ENCODE measurements at regions not wholly inside any gene's neighbourhood (a gene's known extent, or its start where the extent isn't known, plus 50 kb on each side); places are given as distances from the start of the nearest gene placed in this dataset.

- intact Hi-C loops (cut with micrococcal nuclease), result no loop called here
Observed at GRCh38 chr2:120974950-120975349, 239.3 kb downstream of the GLI2 start.

More at GRCh38 chr2:120974950-120975349, 239.3 kb downstream of the GLI2 start:
- H3K27ac ChIP-seq (ENCODE audit: insufficient read depth, low read depth, low read length), result no peak overlapping the region
- H3K9ac ChIP-seq (replicated peaks; ENCODE audit: extremely low read depth, insufficient read depth, low read length), result no peak overlapping the region
- H2AFZ ChIP-seq (ENCODE audit: low read depth, low read length), result no peak overlapping the region
- CTCF ChIA-PET, result no interaction called here
- no peak overlapping the region for H3K4me3 ChIP-seq (replicated peaks in 1 of 3; ENCODE audit: insufficient read depth in 1 of 3, low read depth in 1 of 3, low read length in 3 of 3)
- no peak for FAIRE-seq
- dilution Hi-C loops (cut with MboI; ENCODE audit: extremely low pct_ligation_motif_present, low sequenced_read_pairs), result no loop called here
- H3K27me3 ChIP-seq (ENCODE audit: control insufficient read depth in 2 of 2, insufficient read depth in 2 of 2, low read length in 2 of 2), result peaks cover 0 to 2% of the 10 kb centered on the region in 2 experiments
- H3K79me2 ChIP-seq (ENCODE audit: control insufficient read depth, insufficient read depth, low read length), result no peaks in the 10 kb centered on the region
- no peaks in the 10 kb centered on the region for H3K36me3 ChIP-seq (ENCODE audit: control insufficient read depth in 2 of 2, extremely low read depth in 1 of 2, insufficient read depth in 2 of 2, low read length in 2 of 2)
- no peak overlapping the region for H3K4me2 ChIP-seq (ENCODE audit: insufficient read depth, low read length)
- POLR2A ChIA-PET, result no interaction called here
- DNase-seq (ENCODE audit: low read depth, low spot score), result no peak
- no peaks in the 10 kb centered on the region for H4K20me1 ChIP-seq (replicated peaks; ENCODE audit: control insufficient read depth, extremely low read depth, insufficient read depth, low read length)
- no peaks in the 10 kb centered on the region for H3K9me1 ChIP-seq (replicated peaks; ENCODE audit: control insufficient read depth, extremely low read depth, insufficient read depth, low read length)
- no peaks in the 10 kb centered on the region for H3K9me3 ChIP-seq (replicated peaks; ENCODE audit: control insufficient read depth, insufficient read depth, low read length)
- TF ChIP-seq CTCF (IDR thresholded peaks at IDR 0.05; ENCODE audit: extremely low read depth in 1 of 2, insufficient read depth in 1 of 2, low read depth in 1 of 2, low read length in 2 of 2) (no peak), MAX (IDR thresholded peaks at IDR 0.05; ENCODE audit: insufficient read depth, insufficient read length) (no peak), FOS (IDR thresholded peaks at IDR 0.05; ENCODE audit: borderline replicate concordance, insufficient read depth, low read length) (no peak), GATA2 (IDR thresholded peaks at IDR 0.05; ENCODE audit: insufficient read depth, insufficient read length, low read depth, low read length) (no peak), POLR2AphosphoS5 (IDR thresholded peaks at IDR 0.05; ENCODE audit: insufficient read depth, low read depth, low read length) (no peak), JUN (IDR thresholded peaks at IDR 0.05; ENCODE audit: borderline replicate concordance, insufficient read depth, insufficient read length, low read depth) (no peak), EZH2 (IDR thresholded peaks at IDR 0.05; ENCODE audit: borderline replicate concordance, low read depth, low read length, severe bottlenecking) (no peak), POLR2A (IDR thresholded peaks at IDR 0.05; ENCODE audit: low read depth, low read length) (no peak)
- no peaks in the 10 kb centered on the region for H3K4me1 ChIP-seq (ENCODE audit: control insufficient read depth, extremely low read depth, insufficient read depth, low read length)
- no TSS peak for BruUV-seq (replicated peaks)
